ENCODE measurements at regions not wholly inside any gene's neighbourhood (a gene's known extent, or its start where the extent isn't known, plus 50 kb on each side); places are given as distances from the start of the nearest gene placed in this dataset.

GRCh38 chrX:69018416-69019072 is 146.7 kb downstream of the PJA1 start:
- H3K27ac Mint-ChIP-seq: no peak overlapping the region
- no peak for ATAC-seq (replicated peaks)
- H3K4me1 Mint-ChIP-seq: no peaks in the 10 kb centered on the region

GRCh38 chrX:69016293-69016941 is 148.8 kb downstream of the PJA1 start:
- Mint-ChIP-seq H3K36me3 (ENCODE audit: low read depth) (no peaks in the 10 kb centered on the region), H3K9me3 (no peaks in the 10 kb centered on the region)

More at GRCh38 chrX:69018416-69019072, 146.7 kb downstream of the PJA1 start:
- H3K27me3 Mint-ChIP-seq: no peaks in the 10 kb centered on the region
- H3K4me3 Mint-ChIP-seq: no peak overlapping the region
- no peaks in the 10 kb centered on the region for H3K36me3 Mint-ChIP-seq (ENCODE audit: low read depth)
- H3K9me3 Mint-ChIP-seq: no peaks in the 10 kb centered on the region

DNA sequence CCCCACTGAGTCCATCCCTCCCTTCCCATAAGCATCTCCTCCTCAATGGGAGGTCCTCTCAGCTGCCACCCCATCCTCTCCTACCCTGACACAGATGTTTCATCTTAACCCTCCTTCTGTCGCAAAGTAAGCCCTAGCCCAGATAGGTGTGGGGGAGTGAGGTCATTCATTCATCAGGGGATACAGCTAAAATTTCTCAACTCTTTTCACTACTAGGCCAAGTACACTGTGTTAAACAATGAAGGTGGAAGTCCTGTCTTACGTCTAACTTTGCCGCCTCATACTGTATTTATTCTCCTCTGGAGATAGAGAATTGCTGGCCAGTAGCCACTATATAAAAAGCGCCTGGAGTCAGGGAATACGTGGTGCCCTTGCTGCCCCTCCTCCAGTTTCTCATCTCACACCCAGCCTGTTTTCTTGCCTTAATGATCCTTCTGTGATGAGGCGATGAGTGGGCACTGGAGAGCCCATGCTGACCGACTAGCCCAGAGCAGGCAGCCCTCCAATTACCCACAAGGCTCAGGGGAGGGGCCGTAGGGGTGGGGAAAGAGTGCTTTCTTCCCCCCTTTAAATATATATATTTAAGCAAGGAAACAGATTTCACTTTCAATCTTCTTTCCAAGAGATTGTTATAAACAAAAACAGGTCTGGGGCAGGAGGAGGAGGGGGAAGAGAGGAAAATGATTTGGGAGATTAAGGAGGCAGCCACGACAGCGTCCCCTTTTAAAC is 149.5 kb downstream of the PJA1 start:
- Mint-ChIP-seq H3K36me3 (ENCODE audit: low read depth) (no peaks in the 10 kb centered on the region), H3K27me3 (peaks cover 4% of the 10 kb centered on the region), H3K4me1 (no peaks in the 10 kb centered on the region), H3K9me3 (no peaks in the 10 kb centered on the region), H3K27ac (no peak overlapping the region), H3K4me3 (no peak overlapping the region)
- ATAC-seq (replicated peaks): no peak

More at GRCh38 chrX:69016293-69016941, 148.8 kb downstream of the PJA1 start:
- H3K4me1 Mint-ChIP-seq: no peaks in the 10 kb centered on the region
- peaks cover 4% of the 10 kb centered on the region for H3K27me3 Mint-ChIP-seq
- H3K27ac Mint-ChIP-seq: no peak overlapping the region
- ATAC-seq (replicated peaks): no peak
- no peak overlapping the region for H3K4me3 Mint-ChIP-seq

GRCh38 chrX:69015156-69015555 is 150.1 kb downstream of the PJA1 start:
- H3K27me3 Mint-ChIP-seq: peaks cover 4% of the 10 kb centered on the region
- no peak overlapping the region for H3K27ac Mint-ChIP-seq
- H3K36me3 Mint-ChIP-seq (ENCODE audit: low read depth): no peaks in the 10 kb centered on the region
- no peak for ATAC-seq (replicated peaks)
- no peak overlapping the region for H3K4me3 Mint-ChIP-seq
- H3K9me3 Mint-ChIP-seq: no peaks in the 10 kb centered on the region
- no peaks in the 10 kb centered on the region for H3K4me1 Mint-ChIP-seq

- no peak overlapping the region for H3K27ac Mint-ChIP-seq
- ATAC-seq (replicated peaks): no peak
- peaks cover 4% of the 10 kb centered on the region for H3K27me3 Mint-ChIP-seq
- H3K4me1 Mint-ChIP-seq: no peaks in the 10 kb centered on the region
- no peak overlapping the region for H3K4me3 Mint-ChIP-seq
- no peaks in the 10 kb centered on the region for H3K9me3 Mint-ChIP-seq
- H3K36me3 Mint-ChIP-seq (ENCODE audit: low read depth): no peaks in the 10 kb centered on the region
Observed at GRCh38 chrX:69014200-69014599, 151.1 kb downstream of the PJA1 start.

DNA sequence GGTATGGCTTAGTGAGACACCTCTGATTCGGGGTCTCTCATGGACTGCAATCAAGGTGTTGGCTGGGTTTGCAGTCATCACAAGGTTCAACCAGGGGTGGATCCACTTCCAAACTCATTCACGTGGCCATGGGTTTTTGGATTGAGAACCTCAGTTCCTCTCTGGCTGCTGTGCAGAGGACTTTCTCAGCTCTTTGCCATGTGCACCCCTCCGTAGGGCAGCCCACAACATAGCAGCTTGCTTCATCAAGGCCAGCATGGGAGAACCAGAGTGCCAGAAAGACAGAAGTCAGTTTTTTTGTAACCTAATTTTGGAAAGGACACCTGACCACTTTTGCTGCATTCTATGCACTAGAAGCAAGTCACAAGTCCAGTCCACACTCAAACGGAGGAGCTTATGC is 154.9 kb downstream of the PJA1 start:
- Mint-ChIP-seq H3K4me3 (no peak overlapping the region), H3K36me3 (ENCODE audit: low read depth) (no peaks in the 10 kb centered on the region), H3K27me3 (peaks cover 4% of the 10 kb centered on the region), H3K9me3 (no peaks in the 10 kb centered on the region), H3K27ac (no peak overlapping the region), H3K4me1 (no peaks in the 10 kb centered on the region)
- no peak for ATAC-seq (replicated peaks)

GRCh38 chrX:69000877-69001276 is 164.4 kb downstream of the PJA1 start:
- H3K9me3 Mint-ChIP-seq: no peaks in the 10 kb centered on the region
- no peaks in the 10 kb centered on the region for H3K36me3 Mint-ChIP-seq (ENCODE audit: low read depth)
- no peak overlapping the region for H3K27ac Mint-ChIP-seq
- H3K4me3 Mint-ChIP-seq: no peak overlapping the region
- no peak for ATAC-seq (replicated peaks)
- no peaks in the 10 kb centered on the region for H3K4me1 Mint-ChIP-seq
- no peaks in the 10 kb centered on the region for H3K27me3 Mint-ChIP-seq

GRCh38 chrX:68999931-69000330 is 165.3 kb downstream of the PJA1 start:
- no peak overlapping the region for H3K4me3 Mint-ChIP-seq
- no peaks in the 10 kb centered on the region for H3K36me3 Mint-ChIP-seq (ENCODE audit: low read depth)
- ATAC-seq (replicated peaks): no peak

DNA sequence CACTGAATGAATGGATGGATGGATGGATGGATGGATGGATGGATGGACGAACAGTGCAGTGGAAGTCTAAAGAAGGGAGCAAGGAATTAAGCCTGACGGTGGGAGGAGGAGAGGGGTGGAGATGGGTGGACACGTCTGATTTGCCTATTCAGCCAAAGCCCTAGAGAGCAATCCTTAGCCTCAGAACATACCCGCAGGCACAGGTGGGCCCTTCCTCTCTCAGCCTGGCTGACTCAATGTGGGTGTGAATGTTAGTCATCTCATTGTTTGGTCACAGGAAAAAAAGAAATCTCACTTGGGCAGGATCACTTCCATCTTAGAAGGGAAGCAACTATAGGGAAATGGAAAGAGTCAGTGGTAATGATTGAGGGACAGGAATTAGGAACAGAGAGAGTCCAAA is 165.9 kb downstream of the PJA1 start:
- ATAC-seq (replicated peaks): no peak
- H3K36me3 Mint-ChIP-seq (ENCODE audit: low read depth): no peaks in the 10 kb centered on the region
- no peaks in the 10 kb centered on the region for H3K4me1 Mint-ChIP-seq
- H3K27ac Mint-ChIP-seq: no peak overlapping the region
- no peak overlapping the region for H3K4me3 Mint-ChIP-seq
- H3K27me3 Mint-ChIP-seq: no peaks in the 10 kb centered on the region
- H3K9me3 Mint-ChIP-seq: no peaks in the 10 kb centered on the region

More at GRCh38 chrX:68999931-69000330, 165.3 kb downstream of the PJA1 start:
- Mint-ChIP-seq H3K4me1 (no peaks in the 10 kb centered on the region), H3K27me3 (no peaks in the 10 kb centered on the region), H3K9me3 (no peaks in the 10 kb centered on the region), H3K27ac (no peak overlapping the region)

DNA sequence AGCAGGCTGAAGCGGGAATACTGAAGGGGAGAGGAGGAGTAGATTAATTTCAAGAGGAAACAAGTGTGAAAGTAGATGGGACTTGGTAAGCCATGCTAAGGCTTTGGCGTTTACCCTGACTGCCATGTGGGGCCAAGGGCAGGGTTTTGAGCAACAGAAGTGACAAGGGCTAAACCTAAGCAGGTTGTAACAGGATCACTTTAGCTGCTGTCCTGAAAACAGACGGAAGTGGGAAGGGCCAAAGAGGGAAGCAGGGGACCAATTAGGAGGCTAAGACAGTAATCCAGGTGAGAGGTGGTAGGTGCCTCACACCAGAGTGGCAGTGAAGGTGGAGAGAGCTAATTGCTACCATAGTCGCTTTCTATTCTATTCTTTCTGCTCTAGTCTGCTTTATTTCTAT is 166.5 kb downstream of the PJA1 start:
- no peaks in the 10 kb centered on the region for H3K36me3 Mint-ChIP-seq (ENCODE audit: low read depth)
- no peak overlapping the region for H3K4me3 Mint-ChIP-seq
- ATAC-seq (replicated peaks): no peak
- no peaks in the 10 kb centered on the region for H3K9me3 Mint-ChIP-seq
- no peaks in the 10 kb centered on the region for H3K27me3 Mint-ChIP-seq
- H3K27ac Mint-ChIP-seq: no peak overlapping the region
- H3K4me1 Mint-ChIP-seq: no peaks in the 10 kb centered on the region

DNA sequence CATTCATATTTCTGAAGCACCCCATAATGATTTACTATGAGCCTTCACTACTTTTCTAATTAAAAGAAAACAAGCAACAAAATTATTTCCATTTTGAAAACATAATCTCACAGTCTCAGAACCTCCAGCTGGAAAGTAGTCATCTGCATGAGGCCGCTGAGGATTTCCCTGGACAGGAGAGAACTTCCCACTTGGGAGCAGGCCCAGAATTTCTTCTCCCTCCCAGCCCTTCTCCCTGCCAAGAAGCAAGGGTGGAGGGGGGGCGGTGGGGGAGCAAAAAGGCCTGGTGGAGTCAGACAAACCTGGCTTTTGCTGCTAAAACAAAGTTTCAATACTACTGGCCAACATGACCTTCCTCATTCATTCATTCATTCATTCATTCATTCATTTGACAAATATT is 167.3 kb downstream of the PJA1 start:
- Mint-ChIP-seq H3K27me3 (no peaks in the 10 kb centered on the region), H3K36me3 (ENCODE audit: low read depth) (no peaks in the 10 kb centered on the region), H3K27ac (no peak overlapping the region), H3K4me1 (no peaks in the 10 kb centered on the region), H3K9me3 (no peaks in the 10 kb centered on the region), H3K4me3 (no peak overlapping the region)
- no peak for ATAC-seq (replicated peaks)

DNA sequence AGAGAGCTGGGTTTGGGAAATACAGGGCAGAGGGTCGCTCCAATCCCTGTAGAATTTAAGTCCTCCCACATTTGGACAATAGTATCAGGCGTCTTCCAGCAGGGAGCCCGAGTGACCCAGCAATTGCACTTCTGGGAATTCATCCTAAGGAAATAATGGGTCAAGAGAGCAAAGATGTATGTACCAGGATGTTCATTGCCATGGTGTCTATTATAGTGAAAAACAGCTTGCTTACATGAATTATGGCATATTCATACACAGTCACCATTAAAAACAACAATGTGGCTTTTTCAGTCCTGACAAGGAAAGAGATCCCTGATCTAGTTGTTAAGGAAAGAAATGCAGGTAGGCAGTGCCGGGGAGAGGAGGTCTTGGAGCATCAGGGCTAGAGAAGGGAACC is 167.7 kb downstream of the PJA1 start:
- H3K27me3 Mint-ChIP-seq: no peaks in the 10 kb centered on the region
- no peaks in the 10 kb centered on the region for H3K9me3 Mint-ChIP-seq
- H3K36me3 Mint-ChIP-seq (ENCODE audit: low read depth): no peaks in the 10 kb centered on the region
- no peak overlapping the region for H3K27ac Mint-ChIP-seq
- no peak overlapping the region for H3K4me3 Mint-ChIP-seq
- H3K4me1 Mint-ChIP-seq: no peaks in the 10 kb centered on the region
- no peak for ATAC-seq (replicated peaks)

DNA sequence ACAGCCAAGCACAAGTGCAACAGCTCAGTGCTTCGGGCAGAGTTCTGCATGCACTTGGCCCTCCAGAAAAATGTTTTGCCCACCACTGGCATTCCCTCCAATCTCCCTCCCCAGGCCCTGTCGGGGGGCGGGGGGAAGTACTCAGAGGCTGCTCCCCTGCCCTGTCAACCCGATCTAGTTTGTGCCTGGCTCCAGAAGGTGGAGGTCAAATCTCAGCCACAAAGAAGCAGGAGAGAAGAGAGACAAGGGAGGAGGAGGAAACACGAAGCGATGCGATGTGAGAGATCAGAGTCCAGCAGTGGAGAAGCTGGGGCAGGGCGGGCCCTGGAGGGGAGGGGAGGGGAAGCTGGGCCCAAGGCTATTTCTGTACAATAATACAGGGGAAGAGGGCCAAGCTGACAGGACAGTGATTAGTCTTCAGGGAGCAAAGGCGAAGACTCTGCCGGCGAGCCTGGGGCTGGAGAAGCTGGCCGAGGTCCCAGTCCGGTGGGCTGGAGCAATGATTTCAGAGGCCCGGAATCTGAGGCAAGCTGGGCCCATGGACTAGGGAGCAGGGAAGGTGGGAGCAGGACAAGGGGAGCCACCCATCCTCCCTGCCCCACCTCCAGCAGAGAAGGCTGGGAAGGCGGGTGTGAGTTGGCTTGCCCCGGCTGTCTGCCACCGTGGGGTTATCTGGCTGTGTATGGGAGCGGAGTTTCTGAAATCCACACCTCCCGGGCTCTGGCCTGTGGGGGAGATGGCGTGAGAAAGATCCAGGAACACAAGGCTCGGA is 167.1 kb downstream of the EFNB1 start:
- no peaks in the 10 kb centered on the region for H3K27me3 Mint-ChIP-seq
- ATAC-seq (replicated peaks): no peak
- H3K4me1 Mint-ChIP-seq: no peaks in the 10 kb centered on the region

DNA sequence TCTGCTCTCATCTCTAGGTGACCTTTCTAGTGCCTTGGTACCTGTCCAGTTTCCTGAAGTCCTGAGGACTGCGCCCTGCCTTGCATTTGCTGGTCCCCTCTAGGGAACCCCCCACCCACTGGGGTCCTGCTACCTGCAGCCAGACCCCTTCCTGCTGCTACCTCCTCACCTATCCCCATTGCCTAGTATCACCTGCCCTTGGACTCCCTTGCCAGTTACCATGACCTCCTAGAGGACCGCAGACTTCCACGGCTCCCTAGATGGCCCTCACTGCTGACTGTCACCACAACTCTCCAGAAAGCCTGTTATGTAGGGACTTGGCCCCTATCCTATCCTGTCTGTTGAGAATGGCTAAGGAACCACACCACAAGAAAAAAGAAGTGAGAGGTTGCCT is 166.6 kb downstream of the EFNB1 start:
- H3K9me3 Mint-ChIP-seq: no peaks in the 10 kb centered on the region
- no peaks in the 10 kb centered on the region for H3K36me3 Mint-ChIP-seq (ENCODE audit: low read depth)
- H3K4me3 Mint-ChIP-seq: no peak overlapping the region
- H3K27me3 Mint-ChIP-seq: no peaks in the 10 kb centered on the region
- ATAC-seq (replicated peaks): no peak
- H3K27ac Mint-ChIP-seq: no peak overlapping the region
- no peaks in the 10 kb centered on the region for H3K4me1 Mint-ChIP-seq

More for the DNA sequence above, 167.1 kb downstream of the EFNB1 start:
- H3K36me3 Mint-ChIP-seq (ENCODE audit: low read depth): no peaks in the 10 kb centered on the region
- no peaks in the 10 kb centered on the region for H3K9me3 Mint-ChIP-seq
- H3K4me3 Mint-ChIP-seq: no peak overlapping the region
- no peak overlapping the region for H3K27ac Mint-ChIP-seq
